Dedifferentiated amniotic fluid mesenchymal stem cell (primary cell): ENCODE measurements at regions not wholly inside any gene's neighbourhood (a gene's known extent, or its start where the extent isn't known, plus 50 kb on each side); places are given as distances from the start of the nearest gene placed in this dataset.

Experiments used
- DNase-seq: peaks from one replicate; pipeline ENCODE4 v3.0.0-alpha.2; 2016; ENCODE audit errors: extremely low spot score

DNA sequence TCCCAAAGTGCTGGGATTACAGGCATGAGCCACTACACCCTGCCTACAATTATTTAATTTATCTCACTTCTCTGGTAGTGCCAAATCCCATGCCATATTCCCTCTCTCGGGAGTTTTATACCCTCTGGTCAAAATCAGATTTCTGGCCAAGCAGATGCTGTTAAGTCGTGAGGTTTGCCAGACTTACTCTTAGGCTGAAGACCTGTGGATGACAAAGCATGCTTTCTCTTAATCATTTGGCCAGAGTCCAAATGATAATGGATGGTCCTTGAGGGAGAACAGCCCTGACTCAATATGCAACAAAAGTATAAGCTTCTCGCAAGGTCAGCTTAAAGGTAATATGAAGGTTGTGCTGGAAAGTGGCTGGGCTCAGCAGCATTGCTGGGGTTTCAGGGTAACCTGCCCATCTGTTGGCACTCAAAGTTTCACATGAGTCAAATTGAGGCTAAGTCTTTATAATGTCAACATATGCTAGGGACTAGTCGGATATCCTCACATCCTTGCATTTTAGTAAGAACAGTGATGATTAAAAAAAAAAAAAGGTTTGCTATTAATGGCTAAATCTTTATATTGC lies 280.1 kb downstream of the KIF4B start:
- DNase-seq = no peak

DNA sequence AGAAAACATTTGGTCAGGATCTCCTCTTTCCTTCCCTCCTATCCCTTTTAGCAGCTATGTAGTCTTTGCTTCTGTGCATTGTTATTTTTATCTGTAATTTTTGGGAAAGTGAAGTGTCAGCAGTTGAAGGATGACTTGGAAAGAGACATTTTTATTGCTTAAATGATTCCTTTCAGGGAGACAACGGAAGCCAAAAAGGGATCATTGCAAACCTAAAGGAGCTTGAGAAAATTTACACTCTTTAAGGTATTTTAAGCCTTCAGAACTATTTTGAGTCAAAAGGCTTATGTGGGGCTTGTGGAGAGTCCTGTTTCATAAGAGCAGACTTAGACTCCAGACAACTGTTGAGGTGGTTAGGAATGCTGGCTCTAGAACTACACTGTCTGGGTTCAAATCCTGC lies 281.6 kb downstream of the KIF4B start:
- no peak for DNase-seq

DNA sequence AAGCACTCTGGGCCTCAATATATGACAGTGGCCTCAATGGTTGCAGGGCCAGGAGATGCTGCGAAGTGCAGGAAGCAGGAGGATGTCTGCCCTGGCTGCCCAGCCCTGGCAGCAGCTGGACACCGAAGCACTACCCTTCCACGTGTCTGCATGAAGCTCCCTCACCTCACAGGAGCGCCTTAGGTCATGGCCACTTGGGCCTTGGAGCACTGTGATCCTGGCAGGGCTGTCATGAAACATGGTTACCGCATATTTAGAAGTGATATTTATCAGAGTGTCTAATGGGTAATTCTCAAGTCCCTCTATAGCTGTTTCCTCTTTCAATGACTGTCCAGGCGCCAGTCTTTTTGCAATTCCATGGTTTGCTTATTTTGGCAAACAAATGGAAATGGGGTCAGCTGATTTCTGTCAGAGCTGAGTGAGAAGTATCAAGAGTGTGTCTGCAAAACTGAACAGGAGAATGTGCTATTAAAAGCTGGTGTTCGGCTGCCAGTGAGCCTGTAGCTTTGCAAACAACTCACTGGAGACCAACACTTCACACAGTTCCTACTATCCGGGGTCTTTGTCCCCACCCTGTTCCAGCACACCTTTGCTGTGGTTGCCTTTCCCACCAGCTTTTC lies 285.9 kb downstream of the KIF4B start:
- DNase-seq = no peak

DNA sequence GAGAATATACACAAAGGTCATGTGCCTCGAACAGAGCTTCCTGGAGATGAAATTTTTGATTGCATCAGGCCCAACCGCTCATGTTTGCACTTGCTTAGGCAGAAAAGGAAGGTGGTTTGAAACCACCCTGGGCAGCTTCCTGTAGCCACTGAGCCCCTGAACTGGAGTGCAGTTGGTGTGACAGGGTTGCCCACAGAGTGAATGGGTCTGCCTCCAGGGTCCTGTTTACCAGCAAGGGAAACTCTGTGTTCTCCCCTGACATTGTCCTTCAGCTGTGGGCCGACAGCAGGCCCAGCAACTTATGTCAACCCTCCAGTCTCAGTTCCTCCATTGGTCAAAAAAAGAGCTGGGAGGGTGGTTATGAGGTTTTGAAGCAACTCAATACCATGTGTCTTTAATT lies 289.6 kb downstream of the KIF4B start:
- no peak for DNase-seq

DNA sequence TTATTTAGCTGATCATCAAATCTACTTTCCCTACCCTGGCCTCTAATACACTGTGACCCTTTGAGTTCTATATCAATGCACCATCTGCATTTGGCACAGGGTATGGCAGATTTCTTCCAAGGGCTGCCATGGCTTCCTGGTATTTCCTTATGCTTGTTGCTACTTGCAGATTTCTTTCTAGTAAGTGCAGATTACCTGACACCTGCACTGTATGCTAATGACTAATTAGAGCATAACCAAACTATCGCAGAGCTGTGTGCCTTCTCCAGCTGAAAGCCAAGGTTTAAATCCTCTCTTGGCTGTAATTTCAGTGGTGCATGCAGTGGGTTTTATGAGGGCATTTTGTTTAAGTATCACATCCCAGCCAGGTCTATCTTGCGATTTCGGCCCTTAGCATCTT lies 293.7 kb downstream of the KIF4B start:
- no peak for DNase-seq

DNA sequence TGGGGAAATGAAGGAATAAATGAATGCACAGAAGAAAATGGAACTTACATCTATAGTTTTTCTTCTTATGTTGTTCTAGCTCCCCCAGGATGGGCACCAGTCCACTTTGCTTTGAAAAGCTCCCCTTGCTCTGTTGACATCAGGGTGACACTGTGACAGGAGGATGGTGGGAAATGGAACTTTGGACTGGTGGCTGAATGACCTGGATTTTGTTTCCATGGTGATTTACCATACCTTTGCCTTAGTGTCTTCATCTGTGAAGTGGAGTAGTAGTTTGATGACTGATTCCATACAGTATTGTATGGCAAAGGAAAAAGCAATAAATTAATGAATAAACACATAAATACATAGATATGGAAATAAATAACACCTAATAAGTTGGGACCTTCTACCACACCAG lies 294.7 kb downstream of the KIF4B start:
- no peak for DNase-seq

DNA sequence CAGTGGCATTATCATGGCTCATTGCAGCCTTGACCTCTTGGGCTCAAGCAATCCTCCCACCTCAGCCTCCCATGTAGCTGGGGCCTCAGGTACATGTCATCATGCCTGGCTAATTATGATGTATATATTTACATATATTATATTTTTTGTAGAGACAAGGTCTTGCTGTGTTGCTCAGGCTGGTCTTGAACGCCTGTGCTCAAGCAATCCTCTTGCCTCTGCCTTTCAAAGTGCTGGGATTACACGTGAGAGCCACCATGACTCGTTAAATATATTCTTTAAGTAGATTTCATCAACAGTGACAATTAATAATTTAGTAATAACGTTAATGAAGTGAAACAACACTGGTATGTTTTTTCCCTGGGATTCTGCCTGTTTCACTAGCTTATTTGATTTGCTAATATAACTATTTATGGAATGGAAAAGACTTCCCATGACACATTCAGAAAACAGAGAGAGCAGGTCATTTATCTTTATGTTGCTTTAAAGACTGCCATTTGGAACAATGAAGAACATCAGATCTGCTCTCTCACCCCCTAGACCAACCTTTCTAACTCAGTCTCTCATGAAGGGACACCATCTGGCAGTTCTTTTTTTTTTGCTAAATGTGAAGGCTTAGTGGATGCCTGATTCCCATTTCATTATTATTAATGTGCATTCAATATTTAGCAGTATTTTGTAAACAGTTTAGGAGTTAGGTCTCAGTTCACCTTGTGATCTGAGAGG lies 295.6 kb downstream of the KIF4B start:
- no peak for DNase-seq

DNA sequence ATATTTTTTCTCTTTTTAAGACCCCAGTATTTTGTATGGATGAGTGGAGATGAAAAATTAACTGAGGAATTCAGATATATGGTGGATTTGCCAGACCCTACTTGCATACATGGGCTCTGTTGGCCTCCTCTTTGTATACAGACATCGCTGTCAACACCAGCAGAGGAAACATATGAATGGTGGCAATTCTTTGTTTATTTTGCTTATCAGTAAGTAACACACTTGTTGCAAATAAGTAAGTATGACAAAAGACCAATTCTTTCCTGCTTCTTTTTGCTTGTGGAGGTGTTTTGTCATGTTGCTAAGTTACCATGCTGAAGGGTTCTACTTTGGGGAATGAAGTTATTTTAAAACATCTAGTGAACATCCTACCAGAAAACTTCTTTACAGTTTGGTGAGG lies 298.2 kb downstream of the KIF4B start:
- DNase-seq = no peak

DNA sequence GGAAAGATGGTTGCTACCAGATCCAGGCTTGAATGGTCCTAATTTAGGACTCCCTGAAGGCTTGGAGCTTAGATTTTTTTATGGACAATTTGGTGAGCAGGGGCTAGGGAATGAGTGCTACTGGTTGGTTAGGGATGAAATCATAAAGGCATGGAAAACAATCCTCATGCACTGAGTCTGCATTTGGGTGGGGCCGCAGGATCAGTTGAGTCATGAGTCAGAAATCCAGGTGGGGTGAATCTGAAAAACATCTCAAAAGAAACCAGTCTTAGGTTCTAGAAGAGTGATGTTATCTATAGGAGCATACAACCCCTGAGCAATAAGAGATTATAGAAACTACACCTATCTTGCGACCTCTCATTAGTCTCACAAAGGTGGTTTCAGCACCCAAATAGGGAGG lies 300.0 kb downstream of the KIF4B start:
- no peak for DNase-seq

DNA sequence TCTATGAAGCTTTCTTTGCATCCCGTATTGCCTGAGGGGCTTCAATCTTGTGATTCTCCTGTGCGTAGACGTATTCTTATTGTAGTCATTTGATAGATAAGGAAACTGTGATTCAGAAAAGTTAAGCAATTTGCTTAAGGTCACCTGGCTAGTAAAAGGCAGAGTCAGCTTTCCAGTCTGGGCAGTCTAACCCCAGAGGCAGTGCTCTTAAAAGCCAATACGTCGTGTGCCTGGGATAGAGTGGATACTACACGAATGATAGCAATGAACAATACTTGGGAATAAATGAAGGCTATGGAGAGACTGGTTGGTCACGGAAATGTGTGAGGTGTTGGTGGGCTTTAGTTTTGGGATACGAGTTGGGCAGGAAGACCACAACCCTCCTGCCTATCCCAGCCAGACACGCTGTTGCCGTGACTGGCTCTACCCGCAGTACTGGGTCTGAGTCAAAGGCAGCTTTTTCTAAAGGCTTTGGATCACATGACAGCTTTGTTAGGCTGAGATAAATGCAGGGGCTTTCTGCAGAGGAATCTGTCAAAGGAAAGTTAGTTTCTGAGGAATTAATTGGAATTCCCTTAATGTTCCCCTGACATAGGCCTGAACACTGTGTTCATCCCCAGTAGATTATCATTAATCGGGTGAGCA lies 302.6 kb downstream of the KIF4B start:
- DNase-seq = no peak

DNA sequence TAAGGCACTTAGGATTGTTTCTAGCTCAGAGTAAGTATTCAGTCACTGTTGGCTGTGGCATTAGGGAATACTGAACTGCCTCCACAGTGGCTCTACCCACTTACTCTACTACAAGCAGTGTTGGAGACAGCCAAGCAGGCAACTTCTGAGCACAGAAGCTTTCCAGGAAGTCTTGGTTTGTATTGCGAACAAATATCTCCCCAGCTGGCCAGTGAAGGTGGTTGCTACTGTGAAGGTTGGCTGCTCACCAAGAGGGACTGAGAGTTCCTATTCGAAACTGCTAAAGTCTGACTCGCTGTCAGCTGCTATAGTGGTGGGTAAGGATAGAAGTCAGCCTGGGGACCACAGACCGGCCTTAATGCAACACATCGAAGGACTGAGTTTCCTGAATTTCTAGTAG lies 319.1 kb downstream of the KIF4B start:
- DNase-seq = no peak

DNA sequence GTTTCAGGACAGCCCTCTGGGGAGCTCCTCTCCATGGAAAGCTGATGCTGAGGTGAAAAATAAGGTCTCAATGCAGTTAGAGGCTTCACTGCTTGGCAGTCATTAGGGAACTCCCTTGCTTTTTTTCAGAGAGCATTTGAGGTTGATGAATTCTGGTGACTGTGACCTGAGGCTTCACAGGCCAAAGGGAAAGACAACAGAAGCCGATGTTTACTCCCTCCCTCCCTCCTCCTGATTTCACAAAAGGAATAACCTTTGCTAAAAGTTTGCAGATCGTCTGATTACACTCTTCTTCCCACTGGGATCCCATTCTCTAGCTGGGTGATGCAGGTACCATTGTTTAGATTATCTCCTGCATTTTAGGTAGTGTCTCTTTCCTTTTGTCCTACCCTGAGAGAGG lies 329.4 kb downstream of the KIF4B start:
- no peak for DNase-seq

DNA sequence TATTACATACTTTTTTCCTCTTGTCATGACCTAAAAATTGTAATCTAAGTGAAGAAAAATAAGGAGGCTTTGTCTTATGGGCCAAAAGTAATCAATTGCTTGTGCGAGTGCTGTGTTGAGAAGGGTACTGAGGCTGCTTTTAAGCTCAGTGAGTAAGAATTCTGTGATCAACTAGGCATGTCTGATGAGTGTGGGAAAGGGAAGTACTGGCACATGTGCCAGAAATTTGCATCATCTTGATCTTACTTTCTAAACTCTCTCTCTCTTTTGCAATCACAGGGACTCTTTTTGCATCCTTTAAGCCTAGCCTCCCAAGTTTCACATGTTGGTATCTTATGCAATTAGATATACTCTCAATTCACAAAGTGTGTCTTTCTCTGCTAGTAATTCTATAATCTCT lies 329.9 kb downstream of the KIF4B start:
- DNase-seq = no peak

DNA sequence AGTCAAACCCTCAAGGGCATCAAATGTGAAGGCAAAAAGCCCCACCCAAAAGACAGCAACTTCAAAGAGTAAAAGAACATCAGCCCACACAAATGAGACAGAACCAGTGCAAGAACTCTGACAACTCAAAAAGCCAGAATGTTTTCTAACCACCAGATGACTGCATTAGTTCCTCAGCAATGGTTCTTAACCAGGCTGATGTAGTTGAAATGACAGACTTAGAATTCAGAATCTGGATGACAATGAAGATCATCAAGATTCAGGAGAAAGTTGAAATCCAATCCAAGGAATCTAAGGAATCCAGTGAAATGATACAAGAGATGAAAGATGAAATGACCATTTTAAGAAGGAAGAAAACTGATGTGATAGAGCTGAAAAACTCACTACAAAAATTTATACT lies 339.7 kb downstream of the KIF4B start:
- no peak for DNase-seq

DNA sequence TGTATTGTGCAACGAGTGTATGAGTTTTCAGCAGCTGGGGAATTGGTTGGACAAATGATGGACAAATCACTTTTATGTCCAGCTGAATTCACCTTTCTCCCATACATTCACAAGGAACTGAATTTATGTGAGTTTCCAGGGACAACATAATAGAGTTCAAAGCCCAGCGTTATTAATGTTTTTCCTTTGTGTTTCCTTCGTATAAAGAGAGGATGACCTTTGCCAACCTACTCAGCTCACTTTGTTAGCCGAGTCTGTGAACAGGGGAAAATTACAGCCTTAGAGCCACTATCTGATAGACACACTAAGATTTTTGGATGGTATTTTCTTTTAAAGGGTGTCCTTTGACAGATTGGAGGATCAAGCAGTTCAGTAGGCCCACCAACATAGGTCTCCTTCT lies 352.5 kb downstream of the KIF4B start:
- no peak for DNase-seq

DNA sequence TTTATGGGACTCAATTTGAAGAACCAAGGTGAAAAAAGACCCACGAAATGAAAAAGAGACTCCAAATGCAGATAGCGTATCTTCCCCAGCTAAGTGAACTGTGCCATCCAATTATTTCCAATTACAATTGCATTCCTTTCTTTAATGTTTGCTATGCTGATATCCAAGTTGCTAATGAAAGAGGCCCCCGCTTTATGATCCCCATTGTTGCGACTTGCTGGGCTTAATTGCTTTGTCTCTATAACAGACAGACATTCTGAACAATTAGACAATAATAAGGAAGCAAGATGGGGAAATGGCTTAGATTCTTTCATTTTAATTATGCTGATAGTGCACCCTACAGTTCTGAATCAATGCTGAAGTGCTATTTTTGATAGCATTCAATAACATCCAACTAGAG lies 354.3 kb downstream of the KIF4B start:
- no peak for DNase-seq

DNA sequence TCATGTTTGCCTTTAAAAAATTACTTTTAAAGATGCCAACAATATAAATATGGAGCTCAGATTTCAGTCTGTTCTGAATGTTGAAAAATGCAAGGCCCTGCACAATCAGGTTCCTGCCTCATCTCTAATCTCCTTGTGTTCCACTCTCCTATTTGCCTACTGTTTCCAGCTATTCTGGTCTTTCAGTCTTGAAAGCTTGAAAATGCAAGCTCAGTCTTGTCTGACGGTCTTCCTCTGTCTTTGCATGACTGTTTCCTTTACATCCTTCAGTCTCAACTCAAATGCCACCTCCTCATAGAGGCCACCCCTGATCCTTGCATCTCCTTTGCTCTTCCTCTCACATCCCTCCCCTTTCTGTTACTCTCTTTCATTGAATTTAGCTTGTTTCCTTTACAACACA lies 354.9 kb downstream of the KIF4B start:
- DNase-seq = no peak

DNA sequence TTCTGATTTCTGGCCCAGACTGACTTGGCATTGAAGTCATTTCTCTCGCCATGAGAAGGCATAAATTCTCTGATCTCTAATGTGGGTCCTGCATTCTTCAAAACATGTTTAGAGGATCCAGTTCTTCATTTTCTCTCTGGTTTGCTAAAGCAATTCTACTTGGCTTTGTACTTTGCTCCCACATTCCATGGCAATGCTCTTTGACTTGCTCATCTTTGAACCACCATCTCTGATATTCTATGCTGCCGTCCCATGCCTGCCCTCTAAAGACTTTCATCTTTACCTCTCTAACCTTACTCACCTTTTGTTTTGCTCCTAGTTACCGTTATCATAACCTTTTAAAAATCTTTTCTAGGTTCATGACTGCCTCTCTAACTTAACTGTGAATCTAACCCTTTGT lies 366.9 kb downstream of the KIF4B start:
- DNase-seq = no peak

DNA sequence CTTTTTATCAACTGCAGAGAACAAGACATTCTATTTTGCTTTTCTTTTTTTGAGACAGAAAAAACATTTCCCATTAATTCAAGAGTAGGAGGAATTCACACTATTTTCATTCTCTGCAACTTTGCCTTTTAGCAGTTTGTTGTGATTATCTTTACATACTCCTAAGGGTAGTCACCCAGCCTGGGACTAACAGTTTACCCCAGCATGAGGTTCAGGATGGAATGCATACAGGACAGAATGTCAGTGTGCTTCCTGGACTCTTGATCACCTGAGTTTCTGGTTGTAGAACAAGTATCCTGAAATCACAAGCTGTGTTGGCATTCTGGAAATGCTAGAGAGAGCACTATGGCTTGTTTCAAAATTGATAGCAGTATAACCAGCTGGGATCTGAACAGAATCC lies 368.1 kb downstream of the KIF4B start:
- no peak for DNase-seq

DNA sequence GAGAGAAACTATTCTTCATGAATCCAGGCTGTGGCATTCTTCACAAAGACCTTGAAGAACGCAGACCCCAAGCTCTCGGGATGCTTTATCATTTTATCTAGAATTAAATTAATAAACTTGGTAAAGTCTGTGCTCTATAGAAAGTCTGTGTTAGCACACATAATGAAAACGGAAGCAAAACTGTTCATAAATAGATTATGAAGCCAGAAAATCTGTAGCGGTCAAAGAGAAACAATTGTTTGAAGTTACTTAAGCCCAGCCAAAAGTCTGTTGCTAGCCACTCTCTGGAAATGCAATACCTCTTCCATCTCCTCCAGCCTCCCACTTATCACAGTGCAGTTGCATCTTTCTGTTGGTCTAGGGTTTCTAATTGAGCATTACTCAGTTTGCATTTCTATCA lies 375.9 kb downstream of the KIF4B start:
- no peak for DNase-seq

DNA sequence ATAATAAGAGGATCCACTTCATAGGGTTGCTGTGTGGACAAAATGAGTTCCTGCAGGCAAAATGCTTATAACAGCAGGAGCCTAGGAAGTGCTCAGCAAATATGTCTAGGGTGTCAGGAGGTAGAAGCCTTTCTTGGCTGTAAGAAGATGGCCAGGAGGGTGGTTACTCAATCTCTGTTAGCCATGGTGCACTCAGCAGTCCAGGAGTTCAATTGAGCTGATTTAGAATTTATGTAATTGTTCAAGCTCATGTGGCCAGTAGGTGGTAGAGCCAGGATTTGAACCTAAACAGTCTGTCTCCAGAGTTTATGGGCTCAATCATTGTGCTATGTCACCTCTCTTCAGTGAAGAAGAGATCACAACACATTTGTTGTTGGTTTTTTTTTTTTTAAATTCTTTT lies 381.2 kb downstream of the KIF4B start:
- DNase-seq = no peak

DNA sequence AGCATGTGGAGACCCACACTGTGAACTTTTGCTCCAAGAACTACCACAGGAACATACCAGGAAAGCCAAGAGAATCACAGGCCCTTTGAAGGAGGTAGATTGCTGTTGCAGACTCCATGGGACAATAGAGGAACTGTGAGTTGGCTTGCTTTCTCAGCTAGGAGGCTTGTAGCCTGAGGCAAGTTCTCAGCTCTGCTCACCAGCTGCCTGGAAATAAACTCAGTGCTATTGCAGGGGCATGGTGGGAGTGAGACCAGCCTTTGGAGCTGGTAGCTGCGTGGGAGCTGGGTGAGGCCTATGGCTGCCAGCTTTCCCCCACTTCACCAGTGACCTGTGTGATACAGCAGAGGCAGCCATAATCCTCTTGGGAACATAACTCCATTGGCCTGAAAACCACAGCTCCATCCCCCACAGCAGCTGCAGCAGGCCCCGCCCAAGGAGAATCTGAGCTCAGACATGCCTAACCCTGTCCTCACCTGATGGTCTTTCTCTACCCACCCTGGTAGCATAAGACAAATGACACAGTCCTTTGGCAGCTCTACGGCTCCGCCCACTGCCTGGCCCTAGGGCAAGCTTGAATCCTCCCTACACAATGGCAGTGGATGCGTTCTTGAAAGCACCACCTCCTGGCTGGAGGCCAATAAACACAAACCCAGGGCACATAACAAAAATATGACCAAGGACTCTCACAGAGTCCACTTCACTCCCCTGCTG lies 389.5 kb downstream of the KIF4B start:
- no peak for DNase-seq

DNA sequence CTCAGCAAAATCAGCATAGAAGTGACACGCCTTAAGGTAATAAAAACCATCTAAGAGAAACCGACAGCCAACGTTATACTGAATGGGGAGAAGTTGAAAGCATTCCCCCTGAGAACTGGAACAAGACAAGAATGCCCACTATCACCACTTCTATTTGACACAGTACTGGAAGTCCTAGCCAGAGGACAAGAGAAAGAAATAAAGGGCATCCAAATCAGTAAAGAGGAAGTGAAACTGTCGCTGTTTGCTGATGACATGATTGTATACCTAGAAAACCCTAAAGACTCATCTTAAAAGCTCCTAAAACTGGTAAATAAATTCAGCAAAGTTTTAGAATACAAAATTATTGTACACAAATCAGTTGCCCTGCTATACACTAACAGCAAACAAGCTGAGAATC lies 393.3 kb downstream of the KIF4B start:
- DNase-seq = no peak
